ENCODE measurements at regions not wholly inside any gene's neighbourhood (a gene's known extent, or its start where the extent isn't known, plus 50 kb on each side); places are given as distances from the start of the nearest gene placed in this dataset. TPM values are rescaled to one million over a fixed set of nuclear protein-coding genes. Genes with fewer than 3 reads are reported as not detected.

DNA sequence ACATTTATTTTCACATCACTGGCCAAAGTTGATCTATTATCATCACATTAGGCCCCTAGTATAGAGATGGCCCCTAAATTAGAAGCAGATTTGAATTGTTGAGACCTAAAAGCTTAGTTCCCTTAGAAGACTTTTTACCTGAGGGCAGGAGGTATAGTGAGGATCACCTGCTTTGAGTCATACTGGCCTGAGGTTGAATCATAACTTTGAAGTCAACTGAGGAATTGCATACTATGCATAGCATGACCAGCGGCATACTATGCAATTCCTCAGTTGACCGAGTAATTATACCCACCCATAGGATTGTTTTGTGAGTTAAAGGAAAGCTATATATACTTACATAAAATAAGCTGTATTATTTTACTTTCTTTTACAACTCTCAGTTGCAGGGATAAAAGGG, 50.3 kb upstream of the DPH5 start (continued):
- TF ChIP-seq RCOR1 (conservative IDR thresholded peaks at IDR 0.05; ENCODE audit: low read depth, low read length) (no peak), NFIC (IDR thresholded peaks at IDR 0.05; ENCODE audit: low read depth, low read length) (no peak)

Small RNA genes lying in the stretch of these regions (small RNA-seq; reads per million reads assigned to genes)
- not detected for gene RF00424
